ENCODE measurements at regions not wholly inside any gene's neighbourhood (a gene's known extent, or its start where the extent isn't known, plus 50 kb on each side); places are given as distances from the start of the nearest gene placed in this dataset.
"Not testable (repeated sequence)": the region's sequence is repeated elsewhere in the genome, so short reads cannot be mapped to it uniquely, and the experiment has no call there.

DNA sequence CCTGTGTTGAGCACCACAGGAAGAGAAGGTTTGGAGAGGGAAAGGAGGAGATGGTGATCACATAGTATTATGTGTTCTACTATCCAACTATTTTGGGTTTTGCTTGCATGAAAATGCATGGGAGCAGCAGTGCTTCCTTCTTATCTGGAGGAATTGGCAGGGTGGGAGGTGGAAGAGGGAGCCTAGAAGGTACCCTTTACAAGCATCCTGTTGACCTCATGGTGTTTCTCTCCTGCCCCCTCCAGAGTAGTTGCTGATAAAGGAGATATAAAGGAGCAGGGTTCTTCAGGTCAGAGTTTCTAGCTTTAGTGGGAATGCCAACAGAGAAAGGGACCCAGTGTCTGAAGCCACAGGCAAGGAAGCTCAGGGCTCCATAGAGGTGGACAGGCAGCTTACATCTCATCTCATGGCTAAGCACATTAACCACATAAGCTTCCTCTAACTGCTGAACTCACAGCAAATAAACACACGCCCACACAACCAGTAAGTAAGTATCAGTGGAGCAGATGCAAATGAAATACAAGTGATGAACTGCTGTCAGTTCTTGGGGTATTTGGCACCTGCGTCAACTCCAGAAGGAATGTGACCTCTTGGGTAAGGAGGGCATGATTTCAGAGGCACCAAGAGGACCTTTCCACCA is 174.2 kb upstream of the SLC38A2 start:
- DNase-seq = peak; percentile 32

DNA sequence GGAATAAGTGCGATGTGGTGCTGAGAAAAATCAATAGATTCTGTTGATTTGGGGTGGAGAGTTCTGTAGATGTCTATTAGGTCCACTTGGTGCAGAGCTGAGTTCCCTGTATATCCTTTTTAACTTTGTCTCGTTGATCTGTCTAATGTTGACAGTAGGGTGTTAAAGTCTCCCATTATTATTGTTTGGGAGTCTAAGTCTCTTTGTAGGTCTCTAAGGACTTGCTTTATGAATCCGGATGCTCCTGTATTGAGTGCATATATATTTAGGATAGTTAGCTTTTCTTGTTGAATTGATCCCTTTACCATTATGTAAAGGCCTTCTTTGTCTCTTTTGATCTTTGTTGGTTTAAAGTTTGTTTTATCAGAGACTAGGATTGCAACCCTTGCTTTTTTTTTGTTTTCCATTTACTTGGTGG is 170.8 kb upstream of the SLC38A2 start:
- DNase-seq = not testable (repeated sequence)

DNA sequence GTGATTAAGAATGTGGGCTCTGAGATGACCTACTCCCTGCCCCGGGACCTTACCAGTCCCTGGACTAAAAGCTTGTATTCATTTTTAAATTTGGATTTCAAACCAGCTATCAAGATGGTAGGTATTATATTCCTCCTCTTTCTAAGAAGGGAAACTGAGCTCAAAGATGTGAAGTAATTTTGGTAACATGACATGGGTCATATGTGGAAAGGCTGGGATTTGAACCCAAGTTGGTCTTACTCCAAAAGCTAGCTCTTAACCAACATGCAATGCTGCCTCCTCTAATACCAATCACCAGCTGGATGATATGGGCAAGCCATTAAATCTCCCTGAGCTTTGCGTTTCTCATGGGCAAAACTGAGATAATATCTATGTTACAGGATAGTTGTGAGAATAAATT is 166.4 kb upstream of the SLC38A2 start:
- DNase-seq = no peak

DNA sequence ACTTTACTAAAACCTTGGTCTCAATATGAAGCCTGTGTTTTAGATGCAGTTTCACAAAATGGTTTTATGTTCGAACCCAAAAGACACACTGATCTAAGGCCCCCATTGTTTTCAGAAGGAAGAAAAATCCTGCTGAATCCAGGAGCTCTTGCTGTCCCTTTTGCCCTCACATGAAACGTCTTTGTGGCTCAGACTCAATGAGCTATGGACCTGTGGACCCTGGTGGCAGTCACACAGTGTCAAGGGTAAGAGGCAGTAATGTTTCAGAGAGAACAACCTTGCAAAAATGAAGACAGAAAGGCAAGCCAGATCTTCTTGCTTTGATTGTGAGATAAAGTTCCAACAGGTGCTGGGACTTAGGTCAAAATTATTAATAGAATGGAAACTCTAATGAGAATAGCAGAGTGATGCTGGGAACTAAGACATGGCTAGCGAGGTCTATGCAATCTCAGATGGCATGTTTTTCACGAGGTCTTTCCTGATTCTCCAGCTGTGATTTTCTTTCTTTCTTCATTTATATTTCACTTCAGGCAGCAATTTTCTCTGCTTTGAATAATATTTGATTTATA is 164.9 kb upstream of the SLC38A2 start:
- no peak for DNase-seq

DNA sequence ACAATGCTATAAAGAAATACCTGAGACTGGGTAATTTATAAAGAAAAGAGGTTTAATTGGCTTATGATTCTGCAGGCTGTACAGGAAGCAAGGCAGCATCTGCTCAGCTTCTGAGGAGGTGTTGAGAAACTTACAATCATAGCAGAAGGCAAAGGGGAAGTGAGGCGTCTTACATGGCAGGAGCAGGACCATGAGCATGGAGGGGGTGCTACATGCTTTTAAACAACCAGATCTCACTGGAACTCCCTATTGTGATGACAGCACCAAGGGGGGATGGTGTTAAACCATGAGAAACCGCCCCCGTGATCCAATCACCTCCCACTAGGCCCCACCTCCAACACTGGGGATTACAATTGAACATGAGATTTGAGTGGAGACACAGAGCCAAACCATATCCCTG is 163.7 kb upstream of the SLC38A2 start:
- not testable (repeated sequence) for DNase-seq

DNA sequence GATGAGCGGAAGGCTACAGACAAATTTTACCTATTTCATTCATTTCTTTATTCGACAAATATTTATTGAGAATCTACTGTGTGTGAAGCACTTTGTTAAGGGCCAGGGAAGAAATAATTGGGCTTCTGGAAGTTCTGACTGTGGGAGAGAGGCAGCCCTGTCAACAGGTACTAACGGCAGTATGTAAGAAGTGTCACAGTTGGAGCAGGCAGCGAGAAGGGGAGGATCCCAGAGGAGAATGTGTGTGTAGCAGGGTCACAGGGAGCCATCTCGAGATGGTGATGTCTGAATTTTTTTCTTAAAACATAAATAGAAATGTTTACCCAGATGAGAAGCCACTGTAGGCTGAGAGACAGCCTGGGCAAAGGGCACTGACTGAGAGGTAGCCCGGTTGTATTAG is 163.3 kb upstream of the SLC38A2 start:
- DNase-seq = no peak

DNA sequence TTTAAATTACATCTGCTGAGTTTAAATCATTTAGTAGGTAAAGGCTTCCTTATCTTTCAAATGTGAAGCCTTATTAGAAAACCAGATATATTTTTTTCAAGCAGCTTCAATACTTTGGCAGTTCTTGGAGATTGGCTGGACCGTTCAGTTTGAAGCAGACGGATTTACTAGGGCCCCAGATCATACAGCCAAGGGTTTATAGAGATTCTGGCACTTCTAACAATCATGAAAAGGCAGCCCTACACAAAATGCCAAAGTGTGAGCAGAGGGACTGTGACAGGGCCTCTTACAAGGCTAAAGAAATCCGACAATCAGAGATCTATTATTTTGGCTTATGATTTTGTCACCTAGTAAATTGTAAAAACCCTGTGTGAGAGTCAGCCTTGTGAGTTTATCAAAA is 162.8 kb upstream of the SLC38A2 start:
- no peak for DNase-seq

DNA sequence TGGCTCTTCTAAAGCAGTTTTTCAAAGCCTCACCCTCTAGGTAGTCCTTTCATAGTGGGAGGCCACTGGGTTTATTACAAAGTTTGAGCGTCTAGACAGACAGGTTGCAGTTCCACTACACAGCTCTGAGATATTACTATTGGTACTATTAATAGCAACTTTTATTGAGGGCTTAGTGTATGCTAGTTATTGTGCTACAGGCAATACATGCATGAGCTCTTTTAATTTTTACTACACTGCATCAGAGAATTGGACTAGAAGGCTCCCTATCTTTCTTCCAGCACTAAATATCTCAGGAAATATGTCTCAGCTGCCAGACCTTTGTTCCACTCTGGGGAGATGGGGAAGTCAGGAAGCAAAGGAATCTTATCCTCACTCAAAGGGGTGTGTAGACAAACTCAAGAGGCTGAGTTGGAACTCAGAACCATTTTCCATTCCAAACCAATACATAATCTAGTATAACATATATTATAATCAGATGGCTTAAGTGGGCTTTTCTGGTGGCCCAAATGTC is 161.8 kb upstream of the SLC38A2 start:
- no peak for DNase-seq

DNA sequence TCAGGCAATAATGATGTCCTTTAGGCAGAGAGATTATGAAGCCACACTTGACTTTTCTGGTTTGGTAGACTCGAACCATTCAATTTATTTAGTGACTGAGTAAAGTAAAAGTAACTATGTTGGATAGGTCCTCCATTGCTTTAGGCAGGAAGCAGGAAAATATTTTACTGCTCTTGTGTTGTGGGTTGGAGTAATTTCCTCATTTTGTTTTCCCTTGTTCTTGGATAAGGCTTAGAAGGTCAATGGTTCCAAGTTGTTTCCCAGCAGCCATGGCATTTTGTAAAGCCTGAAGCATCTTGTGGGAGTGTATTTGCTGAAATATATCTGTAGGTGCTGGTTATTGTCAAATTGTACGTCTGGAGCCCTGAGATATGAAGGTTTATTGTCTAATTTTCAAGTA is 161.2 kb upstream of the SLC38A2 start:
- DNase-seq = no peak

DNA sequence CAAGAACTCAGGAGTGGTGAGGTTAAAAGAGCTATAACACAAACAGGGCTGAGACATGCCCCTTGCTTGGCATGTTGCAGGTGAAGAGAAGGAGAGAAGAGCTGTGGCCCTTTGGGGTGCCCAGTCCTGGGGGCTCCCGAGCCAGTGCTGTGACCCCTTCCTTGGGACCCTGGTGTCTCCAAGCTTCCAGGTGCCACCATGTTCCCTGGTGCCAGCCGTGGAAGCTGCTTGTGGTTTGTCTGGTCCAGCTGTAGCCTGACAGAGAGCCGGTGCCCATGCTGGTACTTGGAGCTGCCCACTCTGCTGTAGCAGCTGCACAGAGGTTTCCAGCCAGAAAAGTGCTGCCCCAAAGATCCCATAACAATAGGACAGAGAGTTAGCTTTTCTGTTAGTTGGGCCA is 159.2 kb upstream of the SLC38A2 start:
- DNase-seq = no peak

DNA sequence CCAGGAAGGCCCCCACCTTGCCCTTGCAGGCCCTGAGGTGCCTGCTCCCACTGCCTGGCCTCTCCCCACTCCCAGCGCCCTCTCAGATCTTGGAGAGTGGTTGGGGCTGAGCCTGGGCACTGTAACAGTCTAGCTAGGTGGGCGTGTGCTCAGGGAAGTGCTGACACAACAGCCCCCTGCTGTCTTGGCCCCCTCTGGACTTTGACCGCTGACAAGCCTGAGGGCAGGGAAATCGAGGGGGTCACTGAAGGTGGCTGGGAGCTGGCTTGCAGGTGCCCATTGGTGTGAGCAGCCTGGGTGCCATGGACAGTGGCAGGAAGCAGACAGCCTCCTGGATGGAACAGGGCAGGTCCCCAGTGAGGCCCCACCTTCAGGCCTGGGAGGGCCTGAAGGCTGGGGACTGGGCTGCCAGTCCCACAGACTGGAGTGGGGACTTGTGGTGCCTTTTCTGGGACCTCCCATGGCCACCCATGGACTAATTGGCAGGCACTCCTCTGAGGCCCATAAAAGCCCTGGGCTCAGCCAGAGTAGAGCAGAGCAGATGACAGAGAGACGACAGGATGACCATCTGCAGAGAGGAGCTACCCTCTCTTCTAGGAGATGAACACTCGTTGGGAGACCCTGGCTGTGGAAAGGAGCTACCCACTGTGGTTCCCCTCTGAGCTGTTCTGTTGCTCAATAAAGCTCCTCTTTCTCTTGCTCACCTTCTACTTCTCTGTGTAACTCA is 158.6 kb upstream of the SLC38A2 start:
- DNase-seq = no peak

DNA sequence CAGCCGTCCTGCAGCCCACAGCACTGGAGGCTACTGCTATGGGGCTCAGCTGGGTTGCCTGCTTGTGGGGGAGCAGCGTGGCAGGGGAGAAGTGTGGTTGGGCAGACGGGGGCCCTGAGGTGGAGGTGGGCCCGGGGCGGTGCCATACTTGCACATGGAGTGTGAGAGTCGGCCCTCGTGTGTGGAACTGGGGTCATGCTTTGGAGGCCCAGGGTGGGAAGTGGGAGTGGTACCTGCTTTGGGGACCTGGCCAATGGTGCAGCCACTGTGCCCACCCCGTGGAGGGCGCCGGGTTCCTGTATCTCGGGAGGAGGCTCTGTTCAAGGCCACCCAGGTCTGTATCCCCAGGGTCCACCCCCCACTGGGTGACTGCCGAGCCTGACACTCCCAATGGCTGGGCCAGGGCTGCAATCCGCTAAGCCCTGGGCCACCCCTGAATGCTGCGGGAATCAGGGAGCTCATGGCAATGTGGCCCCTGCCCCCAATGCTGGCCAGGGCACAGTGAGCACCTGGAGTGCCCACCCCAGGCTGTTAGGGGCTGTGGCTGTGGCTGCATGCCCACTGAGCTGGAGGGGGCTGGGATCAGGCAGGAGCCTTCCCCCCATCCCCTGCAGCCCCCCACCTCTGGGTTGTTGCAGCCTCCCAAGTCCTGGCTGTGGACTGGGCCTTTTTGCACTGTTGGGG is 157.9 kb upstream of the SLC38A2 start:
- DNase-seq = no peak

DNA sequence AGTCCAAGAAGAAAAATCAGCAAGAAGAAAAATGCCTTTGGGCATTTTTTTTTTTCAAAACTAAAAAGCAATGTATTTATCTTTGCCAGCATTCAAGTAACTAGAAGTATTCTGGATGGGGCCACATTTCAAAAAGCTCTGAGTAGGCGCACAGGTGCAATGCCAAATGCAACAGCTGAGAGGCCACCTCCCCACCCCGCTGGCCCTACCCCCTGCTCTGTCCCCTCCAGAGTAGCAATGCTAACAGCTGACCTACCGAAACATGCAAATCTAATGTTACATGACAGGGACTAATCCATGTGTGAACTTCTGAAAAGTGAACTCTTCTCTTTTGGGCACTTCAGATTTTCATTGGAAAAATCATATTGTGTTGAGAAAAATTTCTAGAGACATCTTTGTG is 153.7 kb upstream of the SLC38A2 start:
- no peak for DNase-seq

DNA sequence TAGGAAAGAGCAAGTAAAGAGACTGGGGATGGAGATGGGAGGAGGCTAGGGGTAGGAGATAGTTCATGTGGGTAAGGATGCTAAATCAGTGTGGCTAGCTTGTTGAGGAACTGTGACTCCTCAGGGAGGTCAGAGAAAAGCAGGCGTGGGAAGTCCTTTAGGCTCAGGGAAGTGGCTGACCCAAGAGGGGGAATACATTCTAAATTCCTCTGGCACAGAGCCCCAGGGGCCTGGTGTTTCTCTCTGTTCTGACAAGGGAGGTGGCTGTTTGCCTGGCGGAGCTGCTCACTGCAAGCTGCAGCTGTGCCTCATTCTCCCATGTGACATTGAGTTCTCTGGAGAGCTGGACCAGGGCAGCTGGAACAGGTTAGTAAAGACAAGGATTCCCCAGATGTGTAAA is 152.2 kb upstream of the SLC38A2 start:
- DNase-seq = no peak

DNA sequence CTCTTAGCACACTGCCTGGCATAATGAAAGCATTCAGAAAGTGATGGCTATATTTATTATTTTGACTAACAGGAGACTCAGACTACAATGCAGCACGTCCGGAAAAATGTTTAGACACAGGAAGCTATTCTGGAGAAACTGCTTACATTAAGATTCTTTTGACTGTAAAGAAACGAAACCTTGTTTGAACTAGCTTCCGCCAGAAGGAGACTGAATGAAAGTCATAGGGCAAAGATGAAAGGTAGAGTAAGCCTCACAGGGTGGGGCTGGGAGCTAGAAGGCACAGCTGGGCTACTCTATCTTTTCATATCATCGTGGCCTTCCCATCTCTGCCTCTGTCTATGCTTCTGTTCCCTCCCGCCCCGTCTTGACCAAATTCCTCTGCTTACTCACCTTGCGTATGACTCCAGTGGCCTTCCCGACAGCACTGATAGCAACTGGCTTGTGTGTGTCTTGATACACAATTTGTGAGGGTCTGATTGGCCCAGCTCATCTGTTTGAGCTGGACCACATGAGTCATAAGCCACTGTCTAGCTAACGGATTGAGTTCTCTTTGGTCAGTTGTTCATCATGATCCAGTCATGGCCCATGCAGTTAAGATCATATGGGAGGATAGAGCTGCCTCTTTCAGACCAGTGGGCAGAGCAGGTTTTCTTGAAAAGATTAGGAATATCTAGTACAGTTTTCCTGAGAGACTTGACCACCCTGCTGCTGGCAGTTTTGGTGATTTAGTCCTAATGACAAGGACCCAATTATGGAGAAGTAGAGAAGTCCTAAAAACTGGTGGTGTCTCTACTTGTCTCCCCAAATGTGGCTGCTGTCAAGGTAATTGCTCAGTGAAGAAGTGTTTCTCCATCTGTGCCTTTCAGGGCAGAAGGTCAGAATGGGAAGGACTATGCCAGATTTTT is 151.5 kb upstream of the SLC38A2 start:
- peak; percentile 47 for DNase-seq

DNA sequence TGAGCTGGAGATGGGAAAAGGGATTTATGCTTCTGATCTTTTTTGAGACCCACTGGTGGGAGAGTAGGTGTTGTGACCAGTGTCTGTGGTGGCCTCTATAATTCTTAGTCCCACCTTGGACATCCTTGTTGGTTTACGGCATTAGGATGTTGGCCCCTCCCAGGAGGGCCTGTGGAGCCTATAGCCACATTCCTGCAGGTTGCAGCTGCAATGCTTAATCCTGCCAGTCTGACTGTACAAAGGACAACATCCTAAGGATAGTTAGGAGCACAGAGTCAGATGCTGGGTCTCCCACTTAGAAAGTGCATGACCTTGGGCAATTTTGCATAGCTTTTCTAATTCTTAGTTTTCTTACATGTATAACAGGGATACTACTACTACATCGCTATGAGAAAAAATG is 150.9 kb upstream of the SLC38A2 start:
- DNase-seq = no peak

DNA sequence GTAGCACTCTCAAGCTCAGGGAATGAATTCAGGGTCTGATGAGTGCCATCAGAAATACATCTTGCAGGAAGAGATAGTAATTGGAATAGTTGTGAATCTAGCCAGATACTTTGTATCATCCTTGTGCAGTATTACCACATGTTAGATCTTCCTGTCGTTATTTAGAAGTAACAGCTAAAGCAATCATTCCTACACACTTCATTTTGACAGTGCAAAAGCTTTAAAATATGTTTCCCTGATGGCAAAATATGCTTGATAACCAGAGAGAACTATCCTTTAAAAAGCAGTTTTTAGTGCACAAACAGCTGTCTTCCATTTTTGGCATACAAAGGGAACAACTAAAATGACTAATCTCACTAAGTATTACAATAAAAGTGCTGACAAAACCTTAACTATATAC is 149.5 kb upstream of the SLC38A2 start:
- DNase-seq = no peak

DNA sequence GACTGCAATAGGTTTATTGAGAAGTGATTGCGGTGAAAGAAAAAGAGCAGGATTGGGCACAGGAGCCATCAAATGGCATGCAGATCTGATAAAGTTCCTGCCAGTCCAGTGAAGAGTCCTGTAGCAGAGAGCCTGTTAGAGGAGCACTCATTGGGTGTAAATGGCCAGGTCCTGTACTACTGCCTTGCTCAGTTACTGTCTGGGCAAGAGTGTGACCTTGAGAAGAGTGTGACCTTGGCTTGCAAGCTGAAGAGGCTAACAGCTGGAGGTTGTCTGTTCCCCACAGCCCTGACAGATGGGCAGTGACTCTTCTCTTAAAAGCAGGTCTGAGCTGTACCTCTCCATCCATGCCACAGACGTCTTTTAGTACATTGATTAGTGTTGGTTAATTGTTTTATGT is 148.6 kb upstream of the SLC38A2 start:
- no peak for DNase-seq

DNA sequence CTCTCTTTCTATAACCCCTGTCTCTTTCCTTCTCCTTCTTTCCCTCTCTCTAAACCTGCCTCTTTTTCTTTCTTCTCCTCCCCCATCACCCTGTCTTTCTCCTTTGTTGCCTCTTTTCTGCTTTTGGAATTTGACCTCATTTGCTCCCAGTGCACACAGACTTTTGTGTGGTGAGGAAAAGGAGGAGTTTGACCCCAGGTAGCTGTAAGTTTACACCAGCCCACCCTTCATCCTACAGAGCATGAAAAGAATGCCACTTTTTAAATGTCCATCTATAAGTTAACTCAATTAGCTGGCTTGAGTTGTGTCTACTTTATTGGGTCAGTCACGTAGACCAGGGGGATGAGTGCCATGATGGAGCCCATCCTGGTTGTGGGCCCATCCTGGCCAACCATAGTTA is 146.8 kb upstream of the SLC38A2 start:
- no peak for DNase-seq

DNA sequence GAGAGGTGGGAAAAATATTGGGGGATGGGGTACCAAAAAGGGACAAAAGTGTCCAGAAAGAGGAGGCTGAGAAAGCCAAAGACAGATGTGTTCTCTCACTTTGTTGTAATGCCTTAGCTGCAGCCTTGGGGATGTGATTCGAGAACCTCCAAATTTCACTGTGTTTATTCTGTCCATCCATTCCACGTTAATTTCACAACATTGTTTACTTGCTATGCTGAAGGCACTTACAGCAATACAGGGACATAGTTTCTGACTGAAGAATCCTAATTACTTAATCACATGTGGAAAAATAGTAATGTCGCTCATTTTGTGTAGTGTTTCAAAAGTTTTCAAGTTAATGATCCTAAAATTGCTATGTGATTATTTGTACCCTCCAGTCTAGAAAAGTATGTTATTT is 146.2 kb upstream of the SLC38A2 start:
- no peak for DNase-seq

DNA sequence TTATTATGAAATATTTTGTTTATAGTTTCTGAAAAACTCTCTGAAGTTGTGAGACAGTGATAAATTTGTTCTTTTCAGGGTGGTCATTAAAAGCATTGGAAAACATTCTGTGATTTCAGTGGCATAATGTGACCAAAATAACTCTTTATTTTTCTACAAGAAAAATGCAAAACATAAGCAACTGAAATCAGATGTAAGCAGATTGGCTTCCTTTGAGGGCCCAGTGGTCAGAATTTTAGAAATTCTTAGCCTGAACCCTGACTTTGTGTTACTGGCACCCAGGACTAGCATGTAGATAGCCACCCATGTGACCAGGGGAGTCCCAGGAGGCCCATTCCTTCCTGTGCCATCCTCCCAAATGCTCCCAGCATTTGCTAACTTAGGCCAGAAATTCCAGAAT is 145.6 kb upstream of the SLC38A2 start:
- DNase-seq = no peak

DNA sequence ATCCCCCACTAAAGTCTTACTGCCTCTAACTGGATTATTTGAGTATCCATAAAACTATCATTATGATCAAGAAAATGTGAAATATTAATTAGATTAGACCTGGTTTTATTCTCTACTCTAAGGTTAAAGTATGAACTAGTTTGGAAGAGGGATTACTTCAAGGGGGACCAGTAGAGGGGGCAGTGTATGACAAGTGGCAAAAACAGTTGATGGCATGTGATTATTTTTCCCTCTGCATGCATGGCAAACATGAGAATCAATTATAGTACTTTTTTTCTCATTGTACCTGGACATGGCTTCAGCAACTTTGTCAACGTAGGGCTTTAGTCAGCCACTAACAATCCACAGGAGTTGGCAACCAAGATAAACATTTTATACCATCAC is 145.0 kb upstream of the SLC38A2 start:
- no peak for DNase-seq

Data from stimulated activated CD4-positive, alpha-beta T cell treated with anti-CD3 and anti-CD28 coated beads, Interleukin-4, amount 100 ng/mL, for 24 hours (primary cell).